Parathyroid adenoma (tissue), 2 donors: ENCODE measurements at regions not wholly inside any gene's neighbourhood (a gene's known extent, or its start where the extent isn't known, plus 50 kb on each side); places are given as distances from the start of the nearest gene placed in this dataset.

ENCODE experiments used
- H2AFZ ChIP-seq: fragments of 300-600 bp; sonication (generic); one replicate; pipeline ENCODE4 v1.7.0; 2017; ENCODE audit warnings: antibody characterized with exemption, mild to moderate bottlenecking
- H3K27ac ChIP-seq: fragments of 300-600 bp; sonication (generic); one replicate; pipeline ENCODE4 v1.7.0; 2017
- H3K27me3 ChIP-seq: fragments of 300-600 bp; sonication (generic); one replicate; pipeline ENCODE4 v1.7.0; 2017; ENCODE audit warnings: low read length; ENCODE audit not compliant: control insufficient read depth, insufficient read depth
- H3K36me3 ChIP-seq: fragments of 300-600 bp; sonication (generic); one replicate; pipeline ENCODE4 v1.7.0; 2017; ENCODE audit warnings: low read length; ENCODE audit not compliant: control insufficient read depth, insufficient read depth
- H3K4me1 ChIP-seq: fragments of 300-600 bp; sonication (generic); one replicate; pipeline ENCODE4 v1.7.0; 2017; ENCODE audit warnings: control low read depth
- H3K4me2 ChIP-seq: fragments of 300-600 bp; sonication (generic); one replicate; pipeline ENCODE4 v1.7.0; 2017; ENCODE audit warnings: low read length
- H3K4me3 ChIP-seq: fragments of 300-600 bp; sonication (generic); one replicate; pipeline ENCODE4 v1.7.0; 2017; ENCODE audit warnings: low read depth, low read length
- H3K79me2 ChIP-seq: fragments of 300-600 bp; sonication (generic); one replicate; pipeline ENCODE4 v1.7.0; 2017; ENCODE audit warnings: control low read depth
- H3K9ac ChIP-seq: fragments of 300-600 bp; sonication (generic); one replicate; pipeline ENCODE4 v1.7.0; 2017; ENCODE audit warnings: mild to moderate bottlenecking
- H3K9me3 ChIP-seq: fragments of 300-600 bp; sonication (generic); one replicate; pipeline ENCODE4 v1.7.0; 2017; ENCODE audit warnings: low read length; ENCODE audit not compliant: control insufficient read depth
- TF ChIP-seq, protein P1 (sequence below): fragments of 300-600 bp; sonication (generic); IDR thresholded peaks from one replicate; pipeline ENCODE4 v1.7.0; 2017; ENCODE audit warnings: antibody characterized with exemption, mild to moderate bottlenecking
- donor health status: primary hyperparathyroidism.

DNA sequence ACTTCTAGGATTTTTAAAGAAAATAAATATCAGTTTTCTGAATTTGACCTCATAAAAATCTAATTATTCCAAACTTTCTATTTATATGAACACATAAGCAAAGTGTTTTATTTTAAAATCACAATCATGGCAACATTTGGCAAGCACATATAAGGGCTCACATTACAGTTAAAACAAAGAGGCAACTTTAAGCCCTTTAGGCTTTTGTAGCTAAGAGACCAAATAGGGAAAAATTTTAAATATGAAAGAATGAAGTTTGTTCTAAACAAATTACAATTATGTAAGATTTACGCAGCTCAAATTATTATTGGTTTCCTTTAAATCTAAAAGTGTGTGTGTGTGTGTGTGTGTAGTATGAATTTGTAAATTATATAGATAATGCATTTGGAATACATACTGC lies 267.0 kb downstream of the ZIC4 start:
- TF ChIP-seq, protein P1, sequence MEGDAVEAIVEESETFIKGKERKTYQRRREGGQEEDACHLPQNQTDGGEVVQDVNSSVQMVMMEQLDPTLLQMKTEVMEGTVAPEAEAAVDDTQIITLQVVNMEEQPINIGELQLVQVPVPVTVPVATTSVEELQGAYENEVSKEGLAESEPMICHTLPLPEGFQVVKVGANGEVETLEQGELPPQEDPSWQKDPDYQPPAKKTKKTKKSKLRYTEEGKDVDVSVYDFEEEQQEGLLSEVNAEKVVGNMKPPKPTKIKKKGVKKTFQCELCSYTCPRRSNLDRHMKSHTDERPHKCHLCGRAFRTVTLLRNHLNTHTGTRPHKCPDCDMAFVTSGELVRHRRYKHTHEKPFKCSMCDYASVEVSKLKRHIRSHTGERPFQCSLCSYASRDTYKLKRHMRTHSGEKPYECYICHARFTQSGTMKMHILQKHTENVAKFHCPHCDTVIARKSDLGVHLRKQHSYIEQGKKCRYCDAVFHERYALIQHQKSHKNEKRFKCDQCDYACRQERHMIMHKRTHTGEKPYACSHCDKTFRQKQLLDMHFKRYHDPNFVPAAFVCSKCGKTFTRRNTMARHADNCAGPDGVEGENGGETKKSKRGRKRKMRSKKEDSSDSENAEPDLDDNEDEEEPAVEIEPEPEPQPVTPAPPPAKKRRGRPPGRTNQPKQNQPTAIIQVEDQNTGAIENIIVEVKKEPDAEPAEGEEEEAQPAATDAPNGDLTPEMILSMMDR = no peak
- no peak overlapping the region for H3K4me3 ChIP-seq
- no peak overlapping the region for H3K9ac ChIP-seq
- no peaks in the 10 kb centered on the region for H3K79me2 ChIP-seq
- H3K4me2 ChIP-seq = no peak overlapping the region
- H2AFZ ChIP-seq = no peak overlapping the region
- H3K36me3 ChIP-seq = no peaks in the 10 kb centered on the region
- no peak overlapping the region for H3K27ac ChIP-seq
- H3K4me1 ChIP-seq = no peaks in the 10 kb centered on the region
- H3K9me3 ChIP-seq = no peaks in the 10 kb centered on the region
- H3K27me3 ChIP-seq = no peaks in the 10 kb centered on the region

GRCh38 chr3:147132168-147132567 lies 274.2 kb downstream of the ZIC4 start:
- no peak overlapping the region for H3K4me2 ChIP-seq
- H3K4me1 ChIP-seq = no peaks in the 10 kb centered on the region
- no peaks in the 10 kb centered on the region for H3K9me3 ChIP-seq
- H3K36me3 ChIP-seq = no peaks in the 10 kb centered on the region
- no peak overlapping the region for H3K9ac ChIP-seq
- no peaks in the 10 kb centered on the region for H3K79me2 ChIP-seq
- no peak overlapping the region for H2AFZ ChIP-seq
- no peak overlapping the region for H3K4me3 ChIP-seq
- H3K27ac ChIP-seq = no peak overlapping the region
- H3K27me3 ChIP-seq = no peaks in the 10 kb centered on the region
- TF ChIP-seq, protein P1 = no peak

DNA sequence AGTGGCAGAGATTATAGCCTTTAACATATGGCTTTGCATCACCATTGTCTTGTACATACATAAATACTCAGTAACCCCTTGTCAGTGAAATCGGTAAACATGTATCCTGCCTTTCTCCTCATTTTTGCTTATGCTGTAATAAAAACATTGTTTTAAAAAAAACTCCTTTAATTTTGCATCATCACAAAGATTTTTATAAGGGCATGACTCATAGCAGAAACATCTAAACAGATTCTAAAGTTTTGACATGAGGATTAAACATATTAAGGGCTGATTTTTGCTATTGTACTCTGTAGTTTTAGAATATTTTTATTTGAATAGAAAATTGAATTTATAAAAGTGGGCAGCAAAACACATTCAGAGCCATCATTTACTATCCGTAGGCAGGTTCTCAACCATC lies 275.9 kb downstream of the ZIC4 start:
- no peaks in the 10 kb centered on the region for H3K4me1 ChIP-seq

DNA sequence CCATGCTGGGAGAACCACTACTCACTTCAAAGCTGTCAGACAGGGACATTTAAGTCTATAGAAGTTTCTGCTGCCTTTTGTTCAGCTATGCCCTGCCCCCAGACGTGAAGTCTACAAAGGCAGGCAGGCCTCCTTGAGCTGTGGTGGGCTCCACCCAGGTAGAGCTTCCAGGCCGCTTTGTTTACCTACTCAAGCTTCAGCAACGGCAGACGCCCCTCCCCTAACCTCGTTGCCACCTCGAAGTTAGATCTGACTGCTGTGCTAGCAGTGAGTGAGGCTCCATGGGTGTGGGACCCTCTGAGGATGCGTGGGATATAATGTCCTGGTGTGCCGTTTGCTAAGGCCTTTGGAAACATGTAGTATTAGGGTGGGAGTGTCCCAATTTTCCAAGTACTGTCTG lies 276.7 kb downstream of the ZIC4 start:
- no peak overlapping the region for H3K4me2 ChIP-seq
- H3K4me3 ChIP-seq = no peak overlapping the region
- H2AFZ ChIP-seq = no peak overlapping the region
- H3K79me2 ChIP-seq = no peaks in the 10 kb centered on the region
- no peaks in the 10 kb centered on the region for H3K27me3 ChIP-seq
- no peaks in the 10 kb centered on the region for H3K4me1 ChIP-seq
- H3K27ac ChIP-seq = no peak overlapping the region
- H3K9ac ChIP-seq = no peak overlapping the region
- H3K9me3 ChIP-seq = no peaks in the 10 kb centered on the region
- TF ChIP-seq, protein P1 = no peak
- H3K36me3 ChIP-seq = no peaks in the 10 kb centered on the region

More for the DNA sequence above, 275.9 kb downstream of the ZIC4 start:
- no peak overlapping the region for H3K27ac ChIP-seq
- no peaks in the 10 kb centered on the region for H3K79me2 ChIP-seq
- H3K4me2 ChIP-seq = no peak overlapping the region
- H3K9me3 ChIP-seq = no peaks in the 10 kb centered on the region
- H3K27me3 ChIP-seq = no peaks in the 10 kb centered on the region
- H3K9ac ChIP-seq = no peak overlapping the region
- H3K36me3 ChIP-seq = no peaks in the 10 kb centered on the region
- TF ChIP-seq, protein P1 = no peak
- no peak overlapping the region for H3K4me3 ChIP-seq
- no peak overlapping the region for H2AFZ ChIP-seq

DNA sequence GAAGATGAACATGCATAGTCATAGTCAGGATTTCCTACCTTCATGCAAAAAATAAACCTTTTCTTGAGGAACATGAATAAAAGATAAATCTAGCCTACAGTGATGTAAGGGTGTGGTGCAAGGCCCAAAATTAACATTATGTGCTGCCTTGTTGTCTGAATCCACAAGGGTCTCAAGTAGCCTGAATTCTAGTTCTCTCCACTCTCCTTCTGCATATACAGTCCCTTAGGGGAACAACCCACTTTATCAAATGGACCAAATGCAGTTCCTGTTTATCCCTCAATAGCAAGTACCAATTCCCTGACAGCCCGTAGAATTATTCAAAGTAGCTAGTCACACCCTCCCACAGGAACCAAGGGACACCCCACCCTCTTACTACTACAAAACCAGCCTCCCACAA lies 284.0 kb downstream of the ZIC4 start:
- no peak overlapping the region for H3K9ac ChIP-seq
- no peaks in the 10 kb centered on the region for H3K9me3 ChIP-seq
- no peak overlapping the region for H2AFZ ChIP-seq
- no peaks in the 10 kb centered on the region for H3K27me3 ChIP-seq
- H3K4me2 ChIP-seq = no peak overlapping the region
- no peak overlapping the region for H3K4me3 ChIP-seq
- no peaks in the 10 kb centered on the region for H3K4me1 ChIP-seq
- no peak overlapping the region for H3K27ac ChIP-seq
- no peaks in the 10 kb centered on the region for H3K79me2 ChIP-seq
- H3K36me3 ChIP-seq = no peaks in the 10 kb centered on the region
- TF ChIP-seq, protein P1 = no peak
